HG02852 (cell line): ENCODE measurements at regions not wholly inside any gene's neighbourhood (a gene's known extent, or its start where the extent isn't known, plus 50 kb on each side); places are given as distances from the start of the nearest gene placed in this dataset.
A peak's percentile ranks its signal among the peaks of the same experiment; 100 is the strongest.

ENCODE experiments used
- ATAC-seq: cut with Tn5 transposase; IDR thresholded peaks from one replicate; pipeline ENCODE4 v1.9.1; 2021; ENCODE audit warnings: mild to moderate bottlenecking, moderate library complexity; ENCODE audit not compliant: unreplicated experiment

DNA sequence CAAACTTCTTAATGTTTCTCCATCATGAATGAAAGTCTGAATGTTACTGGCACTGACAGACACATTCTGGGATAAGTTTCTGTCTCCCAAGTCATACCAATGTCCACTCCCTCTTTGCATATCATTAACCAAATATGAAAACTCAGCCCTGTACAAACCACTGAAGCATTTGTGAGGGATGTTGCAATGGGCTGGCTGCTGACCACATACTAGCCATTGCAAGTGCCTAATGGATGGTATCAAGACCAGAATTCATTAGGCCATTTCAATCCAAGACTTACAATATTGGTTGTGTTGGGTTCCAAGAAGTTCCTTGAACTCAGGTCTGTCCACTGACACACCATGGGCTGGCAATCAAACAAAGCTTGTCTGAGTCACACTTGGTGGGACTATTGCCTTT lies 73.8 kb downstream of the CBLN2 start:
- ATAC-seq, result no peak

DNA sequence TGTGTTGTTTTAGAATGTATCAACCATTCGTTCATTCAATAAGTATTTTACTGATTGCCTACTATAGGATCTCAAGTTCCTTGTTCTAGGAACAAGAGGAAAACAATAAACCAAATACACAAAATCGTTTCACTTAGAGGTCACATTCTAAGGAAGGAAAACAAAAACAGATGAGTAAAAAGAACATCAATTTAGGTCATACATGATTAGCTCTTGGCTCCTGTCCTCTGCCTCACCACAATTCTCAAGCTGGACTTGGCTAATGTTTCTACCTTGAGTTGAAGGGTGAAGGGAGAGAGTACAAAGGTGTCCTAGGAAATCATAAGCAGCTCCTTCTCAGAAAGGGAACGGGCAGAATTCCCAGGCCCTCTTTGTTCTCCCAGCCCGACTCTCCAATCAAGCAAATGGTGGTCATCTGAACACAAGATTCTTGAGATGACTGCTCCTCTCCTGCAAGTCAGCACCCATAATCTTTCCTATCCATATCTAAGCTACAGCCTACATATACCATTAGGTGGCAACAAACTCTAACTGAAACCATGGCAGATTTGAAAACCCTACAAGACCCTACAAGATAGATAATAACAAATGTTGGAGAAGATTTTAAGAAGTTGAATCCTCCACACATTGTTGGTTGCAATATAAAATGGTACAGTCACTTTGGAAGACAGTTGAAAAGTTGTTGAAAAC lies 76.0 kb downstream of the CBLN2 start:
- no peak for ATAC-seq

GRCh38 chr18:72460210-72460680 lies 83.9 kb downstream of the CBLN2 start:
- ATAC-seq, result no peak

DNA sequence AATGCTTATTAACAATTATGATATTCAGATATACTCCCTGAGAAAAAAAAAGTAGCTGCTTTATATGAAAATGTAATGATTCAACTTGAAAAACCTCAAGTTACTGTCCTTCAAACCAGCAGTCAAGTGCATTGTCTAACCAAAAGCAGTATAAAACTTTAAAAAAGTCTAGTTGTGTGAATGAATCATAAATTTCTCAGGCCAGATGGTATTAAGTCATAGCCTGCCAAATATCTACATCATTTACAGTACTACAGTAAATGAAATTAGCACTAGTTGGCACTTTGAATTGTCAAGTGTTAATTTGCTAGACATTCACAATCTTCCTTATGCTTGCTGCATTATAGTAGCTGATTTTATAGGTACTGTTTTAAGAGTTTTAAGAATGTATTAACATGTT lies 85.9 kb downstream of the CBLN2 start:
- no peak for ATAC-seq

GRCh38 chr18:72456802-72457201 lies 87.3 kb downstream of the CBLN2 start:
- ATAC-seq, result no peak

GRCh38 chr18:72452328-72452727 lies 91.8 kb downstream of the CBLN2 start:
- ATAC-seq, result no peak

GRCh38 chr18:72444798-72445155 lies 99.4 kb downstream of the CBLN2 start:
- ATAC-seq, result no peak

DNA sequence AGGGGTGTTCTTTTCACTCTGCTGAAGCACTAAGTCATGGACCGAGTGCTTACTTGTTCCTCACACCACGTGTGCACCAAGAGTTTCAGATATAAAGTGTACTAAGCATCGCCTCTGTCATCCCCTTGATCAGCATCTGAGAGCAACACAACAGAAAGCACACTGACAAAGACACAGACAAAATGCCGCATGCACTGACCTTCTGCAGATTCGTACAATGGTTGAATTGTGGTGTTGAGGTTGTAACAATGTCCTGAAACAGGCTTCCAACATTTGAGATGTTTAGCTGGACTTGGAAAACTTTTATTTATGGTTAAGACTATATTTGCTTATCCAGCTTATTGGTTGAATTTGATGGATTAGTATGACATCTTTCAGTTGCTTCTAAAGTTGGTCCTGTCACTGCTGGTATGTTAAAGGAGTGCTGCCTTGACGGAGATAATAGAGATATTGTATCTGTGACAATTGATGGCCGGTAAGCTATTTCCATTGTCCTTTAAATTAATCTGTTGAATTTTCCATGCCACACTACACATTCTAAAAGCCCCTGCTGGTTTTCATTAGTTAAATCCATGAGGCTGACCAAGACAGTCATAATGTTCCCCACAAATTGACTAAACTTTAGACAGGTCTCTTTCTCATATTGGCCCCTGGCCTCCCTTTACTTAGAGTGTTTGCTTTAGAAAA lies 99.9 kb downstream of the CBLN2 start:
- ATAC-seq, result no peak

GRCh38 chr18:72436401-72436800 lies 107.7 kb downstream of the CBLN2 start:
- no peak for ATAC-seq

GRCh38 chr18:72433756-72434155 lies 110.4 kb downstream of the CBLN2 start:
- no peak for ATAC-seq

DNA sequence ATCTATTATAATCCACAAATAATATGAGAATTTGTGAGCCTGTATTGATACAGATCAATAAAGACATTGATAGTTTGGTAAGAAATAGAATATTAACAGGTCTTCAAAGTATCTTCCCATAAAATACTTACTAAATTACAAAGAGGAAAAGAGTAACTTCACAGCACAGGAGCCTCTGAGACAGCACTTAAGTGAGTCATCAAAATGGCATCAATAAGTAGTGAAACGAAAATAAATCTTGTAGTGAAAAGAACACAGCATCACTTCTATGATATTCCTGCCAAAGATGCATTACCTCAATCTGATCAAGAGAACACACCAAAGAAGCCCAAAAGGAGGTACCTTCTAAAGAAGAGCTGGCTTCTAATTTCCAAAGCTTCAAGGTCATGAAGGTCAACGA lies 116.4 kb downstream of the CBLN2 start:
- ATAC-seq, result no peak

DNA sequence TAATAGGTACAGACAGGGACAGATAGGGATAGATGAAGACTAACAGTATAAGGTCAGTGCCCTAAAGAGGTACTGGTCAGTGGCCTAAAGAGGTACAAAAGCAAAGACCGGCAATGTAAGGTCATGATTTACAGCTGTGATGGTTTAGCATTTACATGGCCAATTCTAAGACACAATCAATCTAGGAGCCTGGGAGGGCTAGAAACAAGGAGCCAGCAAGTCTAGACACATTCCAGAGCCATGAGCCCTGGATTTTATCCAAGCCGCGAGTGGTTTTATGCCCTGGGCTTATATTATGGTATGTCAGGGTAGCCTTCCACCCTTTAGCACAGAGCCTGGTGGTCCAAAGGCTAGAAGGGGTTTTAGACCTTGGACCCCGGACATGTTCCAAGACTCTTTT lies 124.2 kb downstream of the CBLN2 start:
- ATAC-seq, result no peak

DNA sequence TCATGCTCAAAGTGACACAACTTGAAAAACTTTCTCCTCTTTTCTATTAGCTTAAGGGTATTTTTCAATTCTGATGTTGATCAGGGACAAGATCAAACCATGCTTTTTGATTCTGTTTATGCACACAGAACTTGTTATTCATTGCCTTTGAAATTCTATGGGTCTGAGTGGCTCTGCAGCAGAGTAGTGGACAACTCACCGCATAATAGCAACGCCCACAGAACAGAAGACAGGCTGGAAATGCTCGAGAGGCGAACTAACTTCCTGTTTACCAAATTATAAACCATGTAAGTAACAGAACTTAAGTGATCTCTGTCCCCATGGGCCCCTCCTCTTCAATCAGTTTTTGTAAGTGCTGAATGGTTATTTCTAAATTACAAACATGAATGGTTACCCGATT lies 131.2 kb downstream of the CBLN2 start:
- no peak for ATAC-seq

DNA sequence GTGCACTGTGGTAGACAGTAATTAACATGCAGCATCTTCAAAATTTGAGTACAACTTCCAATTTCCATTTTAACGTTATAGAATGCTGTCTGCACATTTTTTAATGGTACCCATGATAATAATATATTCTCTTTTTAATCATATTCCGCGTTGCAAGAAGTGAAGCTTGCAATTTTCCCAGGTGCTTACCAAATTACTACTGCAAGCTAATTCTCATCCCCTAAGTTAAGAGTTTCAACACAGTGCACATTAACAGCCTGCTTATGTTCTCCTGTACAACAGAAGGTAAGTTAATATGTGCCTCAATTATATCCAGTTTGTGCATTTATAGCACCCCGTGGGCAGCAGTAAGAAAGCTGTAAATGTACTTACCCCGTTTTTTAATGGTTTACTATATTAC lies 132.9 kb downstream of the CBLN2 start:
- no peak for ATAC-seq

- no peak for ATAC-seq
Measured at GRCh38 chr18:72410399-72410798, 133.7 kb downstream of the CBLN2 start.

- no peak for ATAC-seq
Measured at GRCh38 chr18:72409903-72410302, 134.2 kb downstream of the CBLN2 start.

- no peak for ATAC-seq
Measured at GRCh38 chr18:72407048-72407447, 137.1 kb downstream of the CBLN2 start.

GRCh38 chr18:72391951-72392350 lies 152.2 kb downstream of the CBLN2 start:
- ATAC-seq, result no peak

DNA sequence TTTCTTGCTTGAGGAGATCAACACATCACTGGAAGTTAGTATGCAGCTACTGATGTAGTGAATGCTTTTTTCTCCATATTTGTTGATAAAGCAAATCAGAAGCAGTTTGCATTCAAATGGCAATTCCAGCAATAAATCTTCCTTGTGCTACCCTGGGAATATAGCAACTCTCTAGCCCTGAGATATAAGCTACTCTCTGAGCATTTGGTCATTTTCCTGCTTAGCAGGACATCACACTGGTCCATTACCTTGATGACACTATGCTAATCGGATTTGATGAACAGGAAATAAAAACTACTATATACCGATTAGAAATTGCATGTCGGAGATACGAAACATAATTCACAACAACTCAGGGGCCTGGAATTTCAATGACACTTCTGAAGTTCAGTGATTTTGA lies 152.7 kb downstream of the CBLN2 start:
- ATAC-seq, result no peak

DNA sequence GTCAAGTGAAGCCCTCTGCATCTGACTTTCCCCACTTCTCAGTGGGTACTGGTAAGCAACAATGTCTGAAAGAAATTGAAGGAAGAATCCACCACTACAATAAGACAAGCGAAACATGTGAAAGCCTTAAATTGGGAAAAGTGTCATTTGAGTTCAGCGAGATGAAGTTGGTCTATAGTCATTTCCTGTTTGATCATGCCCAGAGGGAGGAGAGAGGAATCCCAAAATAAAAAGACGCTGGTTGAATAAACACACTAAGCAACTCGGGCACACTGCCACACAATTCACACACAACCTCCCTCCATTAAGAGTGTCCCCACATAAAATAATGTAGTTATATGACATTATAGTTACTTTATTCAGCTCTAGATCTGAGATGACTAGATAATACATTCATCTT lies 166.1 kb downstream of the CBLN2 start:
- ATAC-seq, result no peak

GRCh38 chr18:72376256-72376655 lies 167.9 kb downstream of the CBLN2 start:
- ATAC-seq, result peak; percentile 45

DNA sequence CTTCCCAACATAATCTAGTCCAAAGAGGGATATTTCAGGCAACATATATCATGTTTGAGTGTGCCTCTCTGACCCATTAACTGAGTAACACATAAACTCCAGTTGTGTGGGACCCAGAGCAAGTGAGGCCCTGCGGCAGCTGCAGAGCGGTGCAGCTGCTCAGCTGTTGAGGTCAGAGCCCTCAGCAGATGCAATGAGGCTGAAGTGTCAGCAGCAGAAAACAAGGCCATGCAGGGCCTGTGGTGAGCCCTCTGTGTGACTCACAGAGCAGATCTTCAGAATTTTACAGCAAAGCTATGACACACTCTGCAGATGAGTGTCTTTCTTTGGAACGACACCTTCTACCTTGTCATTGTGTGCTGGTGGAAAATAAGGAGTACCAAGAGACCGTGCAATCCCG lies 168.5 kb downstream of the CBLN2 start:
- no peak for ATAC-seq

- no peak for ATAC-seq
Measured at GRCh38 chr18:72372076-72372475, 172.1 kb downstream of the CBLN2 start.
